GM21447 (cell line): ENCODE measurements at regions not wholly inside any gene's neighbourhood (a gene's known extent, or its start where the extent isn't known, plus 50 kb on each side); places are given as distances from the start of the nearest gene placed in this dataset.
"Not testable (repeated sequence)": the region's sequence is repeated elsewhere in the genome, so short reads cannot be mapped to it uniquely, and the experiment has no call there.

Source experiments
- ATAC-seq: cut with Tn5 transposase; IDR thresholded peaks from one replicate; pipeline ENCODE4 v1.9.1; 2021; ENCODE audit not compliant: unreplicated experiment

DNA sequence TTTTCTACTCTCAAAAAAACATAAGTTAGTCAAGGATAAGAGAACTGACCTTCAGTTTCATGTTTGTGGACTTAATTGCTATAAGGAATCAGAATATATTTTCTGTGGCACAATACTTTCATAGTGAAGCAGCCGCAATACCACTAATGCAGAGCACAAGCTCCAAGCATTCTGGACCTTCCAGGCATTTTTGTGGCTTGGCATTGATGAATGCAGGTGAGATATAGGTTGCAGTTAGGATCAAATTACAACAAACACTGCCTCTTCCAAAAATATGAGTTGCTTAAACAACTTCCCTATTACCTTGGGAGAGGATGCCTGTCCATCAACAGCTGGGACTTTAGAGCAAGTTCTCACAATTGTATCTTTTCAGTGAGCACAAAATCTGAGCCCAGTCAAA, 162.8 kb upstream of the RSPO3 start:
- no peak for ATAC-seq

DNA sequence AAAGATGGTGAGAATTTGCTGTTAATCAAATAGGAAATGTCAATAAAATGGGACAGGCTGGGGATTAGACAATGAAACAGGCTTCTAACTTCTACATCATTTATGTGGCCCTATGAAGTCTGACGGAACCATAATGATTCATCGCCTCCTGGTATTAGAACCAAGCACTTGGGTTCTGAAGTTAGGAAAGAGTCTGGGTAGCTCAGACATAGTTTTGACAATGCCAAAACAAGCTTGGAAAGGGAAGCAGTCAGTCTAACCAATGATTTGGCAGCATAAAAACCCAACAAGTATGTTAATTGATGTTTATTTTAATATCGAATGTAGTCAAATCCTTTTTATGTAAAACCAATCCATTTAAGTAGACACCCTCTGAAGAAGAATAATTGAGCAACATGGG, 160.8 kb upstream of the RSPO3 start:
- ATAC-seq = no peak

DNA sequence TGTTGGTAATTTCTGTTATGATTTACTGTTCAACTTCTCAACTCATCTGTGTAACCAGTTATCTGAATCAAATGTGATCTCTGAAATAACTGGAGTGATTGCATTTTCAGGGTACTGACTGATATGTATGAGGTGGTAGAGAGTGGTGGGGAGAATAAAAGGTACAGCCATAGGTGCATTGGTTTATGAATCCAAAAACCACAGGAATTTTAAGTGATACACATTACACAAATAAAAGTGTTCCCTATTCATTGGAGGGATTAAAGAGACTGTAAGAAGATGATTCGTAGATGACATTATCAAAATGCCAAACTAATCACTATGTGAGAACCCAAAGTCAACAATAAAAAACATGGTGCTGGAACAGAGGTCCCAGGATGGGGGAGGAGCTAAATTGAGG, 158.7 kb upstream of the RSPO3 start:
- no peak for ATAC-seq

DNA sequence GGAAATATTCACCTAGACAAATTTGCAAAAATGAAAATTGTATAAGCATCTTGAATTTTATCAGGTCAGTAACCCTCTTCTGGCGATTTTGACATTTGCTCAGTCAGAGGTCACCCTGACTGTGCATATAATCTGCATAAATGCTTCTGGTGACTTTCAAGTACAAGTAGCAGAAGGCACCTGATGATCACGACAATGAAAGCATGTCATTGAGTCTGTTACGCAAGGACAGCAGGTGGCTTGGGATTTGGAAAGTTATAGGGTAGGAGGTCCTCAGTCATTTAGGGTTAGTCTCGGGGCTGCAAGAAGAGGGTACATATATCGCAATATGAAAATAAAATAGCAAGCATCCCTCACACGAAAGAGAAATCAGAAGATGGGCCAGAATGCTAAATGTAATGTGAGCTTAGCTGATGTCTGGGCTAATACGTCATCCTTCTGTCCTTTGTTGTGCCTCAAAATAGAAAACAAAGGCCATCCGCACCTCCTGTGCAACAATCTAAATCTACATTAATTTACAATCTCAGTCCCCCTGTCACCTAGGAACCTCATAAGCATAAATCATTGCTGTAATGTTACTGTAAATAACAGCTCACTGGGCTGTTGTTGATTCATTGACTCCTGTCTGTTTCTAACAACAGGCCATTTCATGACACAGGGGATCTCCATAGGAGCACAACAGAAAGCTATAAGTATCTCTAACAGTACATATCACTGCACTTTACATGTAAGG, 155.2 kb upstream of the RSPO3 start:
- ATAC-seq = no peak

DNA sequence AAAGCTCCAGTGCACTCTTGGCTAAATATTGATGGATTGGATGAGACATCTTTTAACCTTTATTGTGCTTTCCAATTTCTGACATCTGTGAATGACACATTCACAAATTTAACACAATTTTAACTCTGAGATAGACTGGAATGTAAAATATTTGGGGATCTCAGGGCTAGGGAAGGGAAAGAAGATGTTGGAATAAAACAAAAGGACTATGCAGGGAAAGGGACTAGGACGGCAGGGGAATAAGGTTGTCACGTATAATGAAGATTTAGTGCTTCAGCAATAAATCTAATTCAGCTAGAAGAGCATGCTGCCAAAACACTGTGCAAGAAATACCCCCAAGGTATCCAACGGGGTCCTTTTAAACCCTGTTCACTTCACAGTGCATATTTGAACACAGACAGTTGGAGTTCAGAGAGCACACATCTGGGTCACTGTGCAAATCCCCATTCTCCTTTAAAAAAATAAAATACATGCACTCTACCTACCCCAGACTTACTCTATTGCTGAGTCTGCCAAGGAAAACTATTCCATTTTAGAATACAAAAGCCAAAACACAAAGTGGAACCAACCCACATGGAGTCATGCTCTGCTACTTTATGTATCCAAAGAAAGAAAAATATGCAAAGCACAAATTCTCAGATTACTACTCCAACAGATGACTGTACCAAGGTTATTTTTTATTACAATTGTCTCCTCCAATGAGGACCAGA, 151.0 kb upstream of the RSPO3 start:
- ATAC-seq = no peak

DNA sequence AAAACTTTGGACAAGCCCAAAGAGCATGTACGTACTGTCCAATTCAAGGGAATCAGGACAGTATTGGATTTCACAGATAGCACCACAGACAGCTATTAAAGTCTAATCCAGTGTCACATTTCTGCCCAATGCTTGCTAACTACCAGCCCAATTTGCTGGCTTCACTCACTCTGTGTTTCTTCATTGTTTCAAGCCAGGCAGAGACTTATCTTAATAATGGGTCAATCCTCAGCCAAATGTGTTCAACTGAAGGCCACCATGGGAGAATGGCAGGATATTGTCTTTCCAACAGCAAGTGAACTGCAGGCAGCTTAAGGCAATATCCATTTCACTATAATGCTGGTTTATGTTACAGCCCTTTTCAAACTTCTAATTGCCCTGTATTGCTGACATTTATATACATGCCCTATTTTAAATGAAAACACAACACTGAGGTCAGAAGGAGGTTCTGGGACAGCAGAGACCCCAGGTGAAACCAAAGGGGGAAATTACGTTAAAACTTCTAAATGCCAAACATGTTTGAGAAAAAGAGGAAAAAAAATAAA, 142.1 kb upstream of the RSPO3 start:
- no peak for ATAC-seq

DNA sequence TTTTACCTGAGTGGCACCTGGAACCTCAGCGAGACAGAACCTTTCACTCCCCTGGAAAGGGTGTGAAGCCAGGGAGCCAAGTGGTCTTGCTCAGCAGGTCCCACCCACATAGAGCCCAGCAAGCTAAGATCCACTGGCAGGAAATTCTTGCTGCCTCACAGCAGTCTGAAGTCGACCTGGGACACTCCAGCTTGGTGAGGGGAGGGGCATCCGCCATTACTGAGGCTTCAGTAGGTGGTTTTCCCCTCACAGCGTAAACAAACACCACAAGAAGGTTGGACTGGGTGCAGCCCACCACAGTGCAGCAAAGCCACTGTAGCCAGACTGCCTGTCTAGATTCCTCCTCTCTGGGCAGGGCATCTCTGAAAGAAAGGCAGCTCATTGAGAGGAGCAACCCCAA, 134.7 kb upstream of the RSPO3 start:
- no peak for ATAC-seq

DNA sequence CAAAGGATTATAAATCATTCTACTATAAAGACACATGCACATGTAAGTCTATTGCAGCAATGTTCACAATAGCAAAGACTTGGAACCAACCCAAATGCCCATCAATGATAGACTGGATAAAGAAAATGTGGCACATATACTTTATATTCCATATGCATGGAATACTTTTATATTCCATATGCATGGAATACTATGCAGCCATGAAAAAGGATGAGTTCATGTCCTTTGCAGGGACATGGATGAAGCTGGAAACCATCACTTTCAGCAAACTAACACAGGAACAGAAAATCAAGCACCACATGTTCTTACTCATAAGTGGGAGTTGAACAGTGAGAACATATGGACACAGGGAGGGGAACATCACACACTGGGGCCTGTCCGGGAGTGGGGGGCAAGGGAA, 130.3 kb upstream of the RSPO3 start:
- ATAC-seq = not testable (repeated sequence)

DNA sequence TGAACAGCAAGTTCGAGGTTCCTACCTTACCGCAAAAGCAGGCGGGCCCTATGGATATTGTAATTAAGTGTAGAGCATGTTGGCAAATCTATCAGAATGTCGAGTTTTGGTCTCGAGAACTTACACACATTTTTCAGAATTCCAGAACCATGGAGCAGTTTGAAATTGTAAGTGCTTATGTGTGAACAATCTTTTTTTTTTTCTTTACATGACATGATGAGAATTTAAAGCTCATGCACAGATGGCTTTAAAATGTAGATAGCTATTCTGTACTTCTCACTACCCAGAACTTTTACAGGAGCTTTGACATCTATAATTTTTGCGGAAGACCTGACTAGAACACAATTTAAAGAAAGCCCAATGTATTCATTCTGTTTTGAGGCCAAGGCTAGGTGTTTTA, 117.8 kb upstream of the RSPO3 start:
- ATAC-seq = no peak

DNA sequence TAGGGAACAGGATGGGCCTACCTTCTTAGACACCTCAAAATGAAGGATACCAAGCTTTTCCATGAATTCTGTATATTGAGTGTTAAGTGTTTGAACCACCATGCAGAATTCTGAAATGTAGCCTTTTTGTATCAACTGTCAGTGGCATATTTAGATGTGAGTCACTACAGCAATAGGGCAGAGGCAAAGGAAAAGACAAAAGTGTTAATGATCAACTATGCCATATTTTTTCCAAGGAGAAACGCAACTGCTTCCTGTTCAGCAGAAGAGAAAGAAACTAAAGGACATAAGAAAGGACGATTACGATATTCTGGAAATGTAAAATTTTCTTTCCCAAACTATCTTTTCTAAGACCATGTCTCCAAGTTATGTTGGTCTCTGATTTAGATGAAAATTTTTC, 104.6 kb upstream of the RSPO3 start:
- no peak for ATAC-seq

DNA sequence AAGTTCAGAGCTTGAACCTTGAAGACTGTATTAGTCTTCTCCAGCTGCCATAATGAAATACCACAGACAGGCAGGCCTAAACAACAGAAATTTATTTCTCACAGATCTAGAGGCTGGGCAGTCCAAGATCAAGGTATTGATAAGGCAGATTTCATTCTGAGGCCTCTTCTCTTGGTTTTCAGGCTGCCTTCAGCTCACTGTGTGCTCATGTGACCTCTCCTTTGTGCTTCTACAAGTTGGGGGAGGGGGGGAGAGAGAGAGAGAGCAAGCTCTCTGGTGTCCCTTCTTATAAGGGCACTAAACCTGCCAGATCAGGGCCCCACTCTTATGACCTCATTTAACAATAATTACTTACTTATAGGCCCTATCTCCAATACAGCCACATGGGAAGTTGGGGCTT, 102.6 kb upstream of the RSPO3 start:
- no peak for ATAC-seq

DNA sequence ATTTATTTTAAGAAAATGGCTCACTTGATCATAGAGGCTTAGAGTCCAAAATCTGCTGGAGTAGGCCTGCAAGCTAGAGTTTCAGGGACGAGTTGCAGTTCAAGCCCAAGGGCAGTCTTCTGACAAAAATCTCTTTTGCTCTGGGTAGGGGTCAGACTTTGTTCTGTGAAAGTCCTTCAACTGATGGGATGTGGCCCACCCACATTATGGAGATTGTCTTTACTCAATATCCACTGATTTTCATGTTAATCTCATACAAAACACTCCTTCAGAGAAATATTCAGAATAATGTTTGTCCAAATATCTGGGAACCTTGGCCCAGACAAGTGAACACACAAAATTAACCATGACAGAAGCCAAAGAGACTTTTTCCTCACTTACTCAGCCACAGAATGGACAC, 98.6 kb upstream of the RSPO3 start:
- no peak for ATAC-seq

DNA sequence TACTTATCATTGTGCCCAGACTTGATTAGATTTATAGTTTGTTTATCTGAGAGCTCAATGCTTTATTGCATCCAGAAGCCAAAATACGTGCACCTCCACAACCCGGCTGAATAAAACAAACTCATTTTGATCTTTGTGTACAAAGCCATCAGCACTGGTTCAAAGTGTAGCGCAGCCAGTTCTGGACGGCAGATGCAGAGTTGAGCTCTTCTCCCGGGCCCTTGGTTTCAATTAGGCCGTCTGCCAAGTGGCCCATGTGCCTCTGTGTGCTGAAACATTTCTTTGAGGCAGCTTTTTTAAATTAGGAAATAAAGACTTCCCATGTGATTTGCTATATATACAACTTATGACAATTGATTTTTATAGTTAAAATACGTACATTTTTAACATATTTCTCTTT, 96.2 kb upstream of the RSPO3 start:
- ATAC-seq = no peak

DNA sequence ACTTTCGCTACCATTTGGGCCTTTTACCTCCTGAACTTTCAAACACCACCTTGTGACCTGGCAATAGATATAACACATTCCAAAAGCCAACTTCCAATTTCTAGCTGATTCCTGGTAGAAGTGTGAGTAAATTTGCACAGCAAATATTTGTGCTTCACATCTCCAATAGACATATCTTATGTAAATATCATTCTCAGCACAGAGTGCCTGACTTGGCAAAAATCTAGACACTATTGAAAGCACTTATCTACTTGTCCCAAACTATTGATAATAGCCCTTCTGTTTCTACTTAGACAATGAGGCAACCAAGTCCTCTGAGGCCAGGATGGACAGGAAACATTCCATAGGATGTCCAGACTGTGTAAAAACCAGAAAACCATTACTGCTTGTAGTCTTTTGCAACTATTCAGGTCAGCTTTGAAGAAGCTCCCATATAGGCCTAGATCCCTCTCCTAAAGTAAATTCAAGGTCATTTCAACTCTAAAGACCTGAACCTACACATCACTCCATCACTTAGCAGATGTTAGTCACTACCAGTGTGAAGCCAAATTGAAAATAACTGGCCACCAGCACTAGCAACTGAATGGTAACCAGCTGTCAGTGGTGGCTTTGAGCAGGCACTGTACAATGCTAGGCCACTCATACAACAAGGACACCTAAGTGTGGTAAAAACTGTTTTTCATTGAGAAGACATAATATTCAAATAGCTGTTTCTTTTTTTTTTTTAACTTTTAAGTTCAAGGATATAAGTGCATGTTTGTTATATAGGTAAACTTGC, 95.3 kb upstream of the RSPO3 start:
- no peak for ATAC-seq

DNA sequence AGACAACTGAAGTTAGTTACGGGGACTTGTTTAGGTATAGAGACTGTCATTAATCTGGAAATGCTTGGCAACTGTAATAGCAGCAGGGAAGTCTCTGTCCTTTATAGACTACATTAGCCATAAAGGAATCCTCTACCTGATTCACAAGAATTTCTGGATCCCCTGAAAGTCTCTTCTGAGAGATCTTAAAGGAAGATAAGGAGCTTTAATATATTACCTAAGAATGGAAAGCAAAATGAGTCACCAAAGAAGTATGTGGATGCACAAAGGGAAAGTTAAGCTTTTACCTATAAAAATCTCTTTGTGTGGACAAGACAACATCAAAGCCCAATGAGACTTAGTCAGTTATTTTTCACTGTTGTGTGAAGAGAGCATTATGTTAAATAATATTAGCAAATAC, 92.2 kb upstream of the RSPO3 start:
- no peak for ATAC-seq

DNA sequence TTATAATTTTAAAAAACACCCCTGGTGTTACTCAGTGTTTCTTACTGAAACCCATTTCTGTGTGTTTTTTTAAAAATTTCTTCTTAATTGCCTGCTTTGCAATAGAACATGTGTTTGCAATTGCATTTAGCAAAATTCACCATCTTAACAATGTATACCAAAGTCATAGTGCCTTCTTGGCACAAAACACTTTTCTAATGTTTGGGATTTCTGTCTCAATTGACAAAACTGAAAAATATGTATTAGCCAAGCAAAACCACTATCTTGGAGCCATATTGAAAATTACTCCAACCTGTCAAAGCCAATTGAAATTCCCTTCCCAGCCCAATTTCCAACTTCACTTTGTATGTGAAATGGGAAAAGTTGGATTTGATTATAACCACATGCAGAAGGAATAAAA, 88.4 kb upstream of the RSPO3 start:
- ATAC-seq = no peak

DNA sequence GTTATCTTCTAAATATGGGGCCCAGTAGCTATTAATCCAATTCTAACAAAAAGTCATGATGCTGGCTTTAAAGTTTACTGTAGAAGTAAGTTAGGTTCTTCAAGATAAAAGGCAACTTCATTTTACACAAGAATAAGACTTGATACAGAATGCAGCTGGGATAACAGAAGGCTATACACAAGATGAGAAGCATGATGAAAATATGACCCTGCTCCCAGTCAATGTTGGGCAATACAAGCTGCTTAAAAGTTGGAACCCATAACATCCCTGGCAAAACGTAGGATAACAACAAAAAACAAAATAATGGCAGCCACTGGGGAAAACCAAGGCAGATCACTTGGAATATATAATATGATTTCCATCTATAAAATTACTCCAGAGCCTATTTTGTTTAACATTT, 87.6 kb upstream of the RSPO3 start:
- ATAC-seq = no peak

DNA sequence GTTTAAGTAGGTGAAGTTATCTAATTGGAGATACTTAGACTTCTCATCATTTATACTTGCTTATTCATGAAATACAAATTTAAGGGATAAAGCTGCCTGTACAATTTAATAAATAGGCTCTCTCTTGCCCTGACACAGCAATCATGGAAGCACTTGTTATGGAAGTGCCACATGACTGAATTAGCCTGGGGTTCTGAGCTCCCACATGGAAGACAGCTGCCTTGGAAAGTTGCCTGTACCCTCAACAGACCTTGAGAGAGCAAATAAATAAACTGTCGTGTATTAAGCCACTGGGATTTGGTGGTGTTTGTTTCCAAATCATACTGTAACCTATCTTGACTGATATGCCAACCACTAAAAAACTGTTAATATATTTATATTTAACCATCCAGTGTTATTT, 87.0 kb upstream of the RSPO3 start:
- ATAC-seq = no peak

DNA sequence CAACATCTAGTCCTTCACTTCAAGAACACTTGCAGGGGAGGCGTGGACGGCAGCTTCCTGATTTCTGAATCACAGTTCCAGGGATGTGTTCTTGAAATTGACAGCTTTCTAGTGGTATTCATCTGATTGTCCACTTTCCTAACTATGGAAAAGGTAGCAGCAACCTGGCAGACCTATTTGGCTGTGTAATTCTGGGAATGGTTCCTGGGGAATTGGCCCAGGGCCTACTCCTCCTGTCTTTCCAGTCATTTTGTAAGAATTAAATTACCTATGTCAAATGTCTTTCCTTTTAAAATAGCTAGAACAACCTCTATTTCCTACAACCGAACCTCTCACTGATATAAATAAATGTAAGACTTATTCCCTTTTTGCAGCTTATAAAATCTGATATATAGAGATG, 85.5 kb upstream of the RSPO3 start:
- ATAC-seq = no peak

DNA sequence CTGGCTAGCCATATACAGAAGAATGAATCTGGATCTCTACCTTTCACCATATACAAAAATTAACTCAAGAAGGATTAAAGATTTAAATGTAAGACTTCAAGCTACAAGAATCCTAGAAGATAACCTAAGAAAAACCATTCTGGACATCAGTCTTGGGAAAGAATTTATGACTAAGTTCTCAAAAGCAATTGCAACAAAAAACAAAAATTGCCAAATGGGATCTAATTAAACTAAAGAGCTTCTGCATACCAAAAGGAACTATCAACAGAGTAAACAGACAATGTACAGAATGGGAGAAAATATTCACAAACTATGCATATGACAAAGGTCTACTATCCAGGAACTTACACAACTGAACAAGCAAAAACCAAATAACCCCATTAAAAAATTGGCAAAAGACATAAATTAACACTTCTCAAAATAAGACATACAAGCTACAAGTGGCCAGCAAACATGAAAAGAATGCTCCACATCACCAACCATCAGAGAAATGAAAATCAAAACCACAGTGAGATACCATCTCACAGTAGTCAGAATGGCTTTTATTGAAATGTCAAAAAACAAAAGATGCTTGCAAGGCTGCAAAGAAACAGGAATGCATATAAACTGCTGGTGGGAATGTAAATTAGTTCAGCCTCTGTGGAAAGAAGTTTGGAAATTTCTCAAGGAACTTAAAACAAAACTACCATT, 66.8 kb upstream of the RSPO3 start:
- no peak for ATAC-seq
